HEK293T (cell line): ENCODE measurements at regions not wholly inside any gene's neighbourhood (a gene's known extent, or its start where the extent isn't known, plus 50 kb on each side); places are given as distances from the start of the nearest gene placed in this dataset.

Source experiments
- CTCF ChIA-PET: fragments of 350-600 bp; formaldehyde crosslinking; extraction: SDS; loops from one replicate; lab custom pipeline; 2021; ENCODE audit warnings: antibody characterized with exemption, inconsistent platforms; lab: Yijun Ruan, JAX
- POLR2A ChIA-PET: fragments of 350-600 bp; formaldehyde crosslinking; extraction: SDS; loops from one replicate; lab custom pipeline; 2020; ENCODE audit warnings: antibody characterized with exemption, inconsistent platforms; lab: Yijun Ruan, JAX
- DNase-seq: peaks from one replicate; pipeline ENCODE4 v3.0.0; 2012; ENCODE audit warnings: mixed read lengths; ENCODE audit errors: extremely low spot score
- ARNT ChIP-seq: fragments of 450-650 bp; IDR thresholded peaks from 2 replicates; pipeline ENCODE4 v1.6.1; 2017; ENCODE audit warnings: mild to moderate bottlenecking
- BHLHE40 ChIP-seq: fragments of 450-650 bp; IDR thresholded peaks from 2 replicates; pipeline ENCODE4 v1.6.1; 2016; ENCODE audit warnings: mild to moderate bottlenecking, moderate library complexity, borderline replicate concordance
- CTBP1 ChIP-seq: fragments of 450-650 bp; IDR thresholded peaks from 2 replicates; pipeline ENCODE4 v1.6.1; 2016; ENCODE audit warnings: borderline replicate concordance
- ELF4 ChIP-seq: fragments of 450-650 bp; IDR thresholded peaks from 2 replicates; pipeline ENCODE4 v1.6.1; 2017; ENCODE audit warnings: antibody characterized with exemption
- FOXA1 ChIP-seq: fragments of 450-650 bp; IDR thresholded peaks from 2 replicates; pipeline ENCODE4 v1.6.1; 2016; ENCODE audit warnings: mild to moderate bottlenecking
- FOXK2 ChIP-seq: fragments of 450-650 bp; IDR thresholded peaks from 2 replicates; pipeline ENCODE4 v1.6.1; 2016; ENCODE audit warnings: mild to moderate bottlenecking
- FOXM1 ChIP-seq: fragments of 450-650 bp; IDR thresholded peaks from 2 replicates; pipeline ENCODE4 v1.6.1; 2017; ENCODE audit warnings: mild to moderate bottlenecking, borderline replicate concordance
- HDGF ChIP-seq: fragments of 450-650 bp; IDR thresholded peaks from 2 replicates; pipeline ENCODE4 v1.6.1; 2017; ENCODE audit warnings: antibody characterized with exemption, borderline replicate concordance
- L3MBTL2 ChIP-seq: fragments of 450-650 bp; conservative IDR thresholded peaks from 2 replicates; pipeline ENCODE4 v1.6.1; 2016; ENCODE audit warnings: mild to moderate bottlenecking
- LEF1 ChIP-seq: fragments of 450-650 bp; IDR thresholded peaks from 2 replicates; pipeline ENCODE4 v1.6.1; 2017; ENCODE audit warnings: mild to moderate bottlenecking, borderline replicate concordance
- NFRKB ChIP-seq: fragments of 450-650 bp; IDR thresholded peaks from 2 replicates; pipeline ENCODE4 v1.6.1; 2016; ENCODE audit warnings: mild to moderate bottlenecking, moderate library complexity
- SP1 ChIP-seq: fragments of 450-650 bp; IDR thresholded peaks from 2 replicates; pipeline ENCODE4 v1.6.1; 2017
- SUZ12 ChIP-seq: fragments of 450-650 bp; IDR thresholded peaks from 2 replicates; pipeline ENCODE4 v1.6.1; 2016; ENCODE audit warnings: mild to moderate bottlenecking
- TARDBP ChIP-seq: fragments of 450-650 bp; IDR thresholded peaks from 2 replicates; pipeline ENCODE4 v1.6.1; 2016
- ZNF384 ChIP-seq: fragments of 450-650 bp; IDR thresholded peaks from 2 replicates; pipeline ENCODE4 v1.6.1; 2016
- TF ChIP-seq, protein P1 (sequence below): fragments of 450-650 bp; IDR thresholded peaks from 2 replicates; pipeline ENCODE4 v1.6.1; 2016

DNA sequence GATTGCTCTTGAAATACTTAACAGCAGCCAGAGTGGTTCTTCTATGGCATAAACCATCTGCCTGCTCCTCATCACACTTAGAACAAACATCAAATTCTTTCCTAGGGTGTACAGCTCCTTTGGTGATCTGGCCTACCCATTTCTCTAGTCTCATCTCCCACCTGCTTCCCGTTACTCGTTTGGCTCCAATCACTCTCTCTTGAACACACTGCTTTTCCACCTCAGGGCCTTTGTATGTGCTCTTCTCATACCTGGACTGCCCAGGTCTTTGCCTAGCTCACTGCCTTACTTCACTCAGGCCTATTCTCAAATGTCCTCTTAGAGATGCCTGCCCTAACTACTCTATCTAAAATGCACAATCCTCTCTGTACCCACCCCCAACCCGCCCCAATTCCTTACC lies 100.5 kb downstream of the KCNRG start:
- no peak for DNase-seq
- TF ChIP-seq ELF4 (no peak), HDGF (no peak), NFRKB (no peak), LEF1 (no peak), BHLHE40 (no peak), CTBP1 (no peak), TARDBP (no peak), FOXM1 (no peak), ZNF384 (no peak), L3MBTL2 (no peak), SP1 (no peak), FOXK2 (no peak), SUZ12 (no peak), FOXA1 (no peak), ARNT (no peak)
- TF ChIP-seq, protein P1, sequence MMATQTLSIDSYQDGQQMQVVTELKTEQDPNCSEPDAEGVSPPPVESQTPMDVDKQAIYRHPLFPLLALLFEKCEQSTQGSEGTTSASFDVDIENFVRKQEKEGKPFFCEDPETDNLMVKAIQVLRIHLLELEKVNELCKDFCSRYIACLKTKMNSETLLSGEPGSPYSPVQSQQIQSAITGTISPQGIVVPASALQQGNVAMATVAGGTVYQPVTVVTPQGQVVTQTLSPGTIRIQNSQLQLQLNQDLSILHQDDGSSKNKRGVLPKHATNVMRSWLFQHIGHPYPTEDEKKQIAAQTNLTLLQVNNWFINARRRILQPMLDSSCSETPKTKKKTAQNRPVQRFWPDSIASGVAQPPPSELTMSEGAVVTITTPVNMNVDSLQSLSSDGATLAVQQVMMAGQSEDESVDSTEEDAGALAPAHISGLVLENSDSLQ = no peak
- POLR2A ChIA-PET = interaction anchor here (0.9 to 1.4 kb wide), 2 partner anchors 9 to 34 kb away, joined by 3 to 5 read pairs; no protein-coding TSS in a partner anchor
- CTCF ChIA-PET = interaction anchor here (0.6 to 0.7 kb wide), 3 partner anchors 11 to 830 kb away, joined by 3 to 7 read pairs (median 4); no protein-coding TSS in a partner anchor

DNA sequence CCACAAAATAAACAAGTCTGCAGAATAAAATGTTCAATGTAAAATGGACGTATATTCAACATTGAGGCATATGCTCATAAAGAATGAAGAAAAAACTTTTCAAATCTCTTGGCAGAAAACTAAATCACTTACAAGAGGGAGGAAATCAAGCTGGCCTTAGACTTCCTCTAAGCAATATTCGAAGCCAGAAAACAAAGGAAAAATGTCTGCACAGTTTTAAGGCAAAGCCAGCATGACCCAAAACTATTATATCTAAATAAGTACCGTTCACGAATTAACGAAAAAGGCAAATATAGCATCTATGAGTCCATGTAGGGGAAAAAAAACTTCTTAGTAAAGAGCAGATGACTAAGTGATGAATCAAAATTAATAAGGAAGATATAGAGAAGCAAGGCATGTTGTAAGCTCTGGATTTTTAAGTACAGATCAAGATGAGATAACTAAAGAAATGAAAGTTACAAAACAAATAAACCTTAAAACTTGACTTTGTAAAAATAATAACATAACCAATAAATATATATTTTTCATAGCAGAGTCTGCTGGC lies 101.3 kb downstream of the KCNRG start:
- POLR2A ChIA-PET = interaction anchor here (1.0 kb wide), 1 partner anchor 10 kb away, joined by 3 read pairs; no protein-coding TSS in a partner anchor
- CTCF ChIA-PET = interaction anchor here (0.6 kb wide), 1 partner anchor 10 kb away, joined by 3 read pairs; no protein-coding TSS in a partner anchor

DNA sequence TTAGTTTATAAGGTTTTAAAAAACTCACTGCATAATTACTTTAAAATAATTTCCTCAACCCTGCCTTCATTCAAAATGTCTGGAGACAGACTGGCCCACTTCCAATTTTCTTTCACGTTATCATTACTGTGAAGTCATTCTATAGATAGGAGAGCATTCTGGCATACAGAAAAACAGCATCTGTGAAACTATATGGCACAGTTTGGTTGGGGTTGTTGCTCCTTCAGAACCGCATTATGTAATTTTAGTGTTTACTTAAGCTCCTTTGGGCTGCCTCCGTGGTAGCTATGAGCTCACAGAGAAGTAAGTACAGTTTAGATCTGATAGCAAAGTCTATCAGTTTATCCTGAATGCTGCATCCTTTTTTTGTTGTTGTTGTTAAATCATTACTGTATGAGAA lies 104.3 kb downstream of the KCNRG start:
- POLR2A ChIA-PET = interaction anchor here (0.6 to 1.0 kb wide), 4 partner anchors 36 to 81 kb away, joined by 3 to 5 read pairs (median 3); no protein-coding TSS in a partner anchor
- DNase-seq = no peak
- TF ChIP-seq TARDBP (no peak), SP1 (no peak), HDGF (no peak), FOXA1 (0 out of 2 replicates have a peak, but pooled peaks have one; percentile 18), LEF1 (no peak), ZNF384 (no peak)
- CTCF ChIA-PET = interaction anchor here (1.4 kb wide), 1 partner anchor 35 kb away, joined by 4 read pairs; no protein-coding TSS in a partner anchor

More for the DNA sequence above, 101.3 kb downstream of the KCNRG start:
- no peak for DNase-seq
- TF ChIP-seq NFRKB = no peak
- TF ChIP-seq LEF1 = no peak
- no peak for TF ChIP-seq FOXM1
- TF ChIP-seq ELF4 = no peak
- TF ChIP-seq HDGF = no peak
- TF ChIP-seq FOXK2 = no peak
- TF ChIP-seq ZNF384 = no peak
- TF ChIP-seq SP1 = no peak
- no peak for TF ChIP-seq CTBP1
- no peak for TF ChIP-seq FOXA1
- no peak for TF ChIP-seq SUZ12
- TF ChIP-seq, protein P1 = no peak
- no peak for TF ChIP-seq ARNT
- TF ChIP-seq L3MBTL2 = no peak
- no peak for TF ChIP-seq TARDBP
- no peak for TF ChIP-seq BHLHE40

DNA sequence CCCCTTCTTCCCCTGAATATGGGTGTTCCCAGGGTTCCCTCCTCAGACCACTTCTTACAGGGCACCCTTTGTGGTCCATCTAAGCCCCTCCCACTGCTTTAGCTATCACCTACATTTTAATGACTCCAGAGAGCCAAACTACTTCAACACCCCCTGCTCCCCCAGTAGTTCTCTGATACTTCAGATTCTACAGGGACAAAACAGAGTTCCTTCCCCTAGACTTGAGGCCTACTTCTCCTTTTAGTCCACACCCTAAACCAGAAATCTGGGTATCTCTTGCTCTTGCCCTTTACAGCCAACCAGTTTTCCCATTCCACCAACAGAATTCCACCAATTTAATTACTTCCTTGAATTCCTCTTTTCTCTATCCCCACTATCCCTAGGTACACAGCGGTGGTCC lies 107.2 kb downstream of the KCNRG start:
- no peak for DNase-seq
- TF ChIP-seq CTBP1 = no peak
- no peak for TF ChIP-seq ZNF384
- TF ChIP-seq SP1 = no peak
- TF ChIP-seq HDGF = no peak
- no peak for TF ChIP-seq FOXM1
- TF ChIP-seq FOXK2 = no peak
- TF ChIP-seq SUZ12 = no peak
- TF ChIP-seq LEF1 = no peak
- TF ChIP-seq, protein P1 = no peak
- no peak for TF ChIP-seq FOXA1
- no peak for TF ChIP-seq ELF4
- TF ChIP-seq BHLHE40 = no peak
- no peak for TF ChIP-seq L3MBTL2
- TF ChIP-seq TARDBP = no peak
- TF ChIP-seq ARNT = no peak
- TF ChIP-seq NFRKB = no peak
- POLR2A ChIA-PET = no interaction called here
- CTCF ChIA-PET = no interaction called here

DNA sequence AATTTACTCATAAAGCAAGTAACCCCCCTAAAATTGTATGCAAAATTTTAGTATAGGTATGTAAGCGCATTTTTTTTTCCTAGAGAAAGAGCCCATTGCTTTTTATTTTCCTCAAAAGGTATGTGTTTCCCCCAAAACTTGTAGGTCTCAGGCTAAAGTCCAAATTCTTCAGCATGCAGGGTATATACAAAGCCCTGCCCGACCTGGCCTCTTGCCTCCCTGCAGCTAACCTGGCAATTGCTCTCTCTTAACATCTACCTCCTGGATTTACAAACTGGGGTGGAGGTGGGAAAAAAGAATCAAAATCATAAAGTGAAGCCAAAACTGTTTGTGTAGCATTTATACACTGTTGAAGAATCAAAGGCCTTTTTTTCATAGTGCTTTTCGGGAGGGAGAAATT lies 107.8 kb downstream of the KCNRG start:
- POLR2A ChIA-PET = interaction anchor here (0.9 to 3.8 kb wide), 4 partner anchors 8 to 126 kb away, joined by 4 to 39 read pairs (median 6); partner anchors contain the start of gene TRIM13
- TF ChIP-seq FOXA1 (no peak), TARDBP (no peak), FOXM1 (no peak), SP1 (no peak), L3MBTL2 (no peak)
- CTCF ChIA-PET = interaction anchor here (0.6 kb wide), 1 partner anchor 126 kb away, joined by 3 read pairs; no protein-coding TSS in a partner anchor
- DNase-seq = no peak

DNA sequence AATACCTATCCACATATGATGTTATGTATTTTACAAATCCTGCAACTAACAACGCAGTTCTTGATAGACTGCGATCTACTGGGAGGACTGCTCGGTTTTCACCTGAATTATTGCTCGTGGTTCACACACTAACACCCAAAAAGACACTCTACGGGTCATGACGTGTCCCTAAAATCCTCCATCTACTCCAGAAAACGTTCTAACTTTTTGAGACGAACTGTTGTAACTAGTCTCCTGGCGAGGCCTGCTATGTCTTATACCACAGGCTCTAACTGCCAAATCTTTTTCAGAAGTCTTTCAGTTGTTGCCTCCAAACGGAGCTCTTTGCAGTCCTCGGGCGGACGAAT lies 108.2 kb downstream of the KCNRG start:
- DNase-seq = no peak
- TF ChIP-seq FOXA1 (no peak), L3MBTL2 (no peak), TARDBP (no peak), BHLHE40 (no peak), HDGF (no peak), CTBP1 (no peak), ELF4 (no peak), SUZ12 (no peak), ARNT (no peak), LEF1 (no peak), FOXM1 (no peak), SP1 (no peak), NFRKB (no peak), FOXK2 (no peak), ZNF384 (no peak)
- TF ChIP-seq, protein P1 = no peak
- ChIA-PET POLR2A (interaction anchor here (0.9 to 3.8 kb wide), 9 partner anchors 9 to 234 kb away, joined by 3 to 39 read pairs (median 5); partner anchors contain the start of gene TRIM13), CTCF (interaction anchor here (0.6 kb wide), 1 partner anchor 126 kb away, joined by 3 read pairs; no protein-coding TSS in a partner anchor)
